Stimulated activated CD8-positive, alpha-beta memory T cell treated with anti-CD3 and anti-CD28 coated beads, Interleukin-2, amount 100 ng/mL, for 48 hours (primary cell): ENCODE measurements at regions not wholly inside any gene's neighbourhood (a gene's known extent, or its start where the extent isn't known, plus 50 kb on each side); places are given as distances from the start of the nearest gene placed in this dataset.

Experiments
- DNase-seq, 2 donors: peaks; one replicate each; pipeline ENCODE4 v3.0.0-alpha.2; 2020; ENCODE audit warnings: low read depth in 2 of 2

- no peak for DNase-seq
Observed at GRCh38 chr3:30114918-30115317, 491.5 kb upstream of the TGFBR2 start.

GRCh38 chr3:30122359-30122758 lies 484.0 kb upstream of the TGFBR2 start:
- no peak for DNase-seq

- DNase-seq = no peak
Observed at GRCh38 chr3:30123224-30123623, 483.2 kb upstream of the TGFBR2 start.

- DNase-seq = no peak
Observed at GRCh38 chr3:30123755-30124154, 482.6 kb upstream of the TGFBR2 start.

GRCh38 chr3:30124435-30125370 lies 481.7 kb upstream of the TGFBR2 start:
- DNase-seq = no peak

- DNase-seq = no peak
Observed at GRCh38 chr3:30129765-30130164, 476.6 kb upstream of the TGFBR2 start.

GRCh38 chr3:30130391-30130790 lies 476.0 kb upstream of the TGFBR2 start:
- no peak for DNase-seq

GRCh38 chr3:30131191-30131590 lies 475.2 kb upstream of the TGFBR2 start:
- DNase-seq = no peak

GRCh38 chr3:30135190-30135589 lies 471.2 kb upstream of the TGFBR2 start:
- no peak for DNase-seq

- no peak for DNase-seq
Observed at GRCh38 chr3:30139283-30139682, 467.1 kb upstream of the TGFBR2 start.

GRCh38 chr3:30140356-30141075 lies 465.9 kb upstream of the TGFBR2 start:
- no peak for DNase-seq

GRCh38 chr3:30141178-30141581 lies 465.2 kb upstream of the TGFBR2 start:
- no peak for DNase-seq

- DNase-seq = no peak
Observed at GRCh38 chr3:30141927-30142326, 464.5 kb upstream of the TGFBR2 start.

GRCh38 chr3:30142946-30143345 lies 463.5 kb upstream of the TGFBR2 start:
- DNase-seq = no peak

- no peak for DNase-seq
Observed at GRCh38 chr3:30145281-30145680, 461.1 kb upstream of the TGFBR2 start.

- no peak for DNase-seq
Observed at GRCh38 chr3:30146978-30147377, 459.4 kb upstream of the TGFBR2 start.

GRCh38 chr3:30154853-30155252 lies 451.5 kb upstream of the TGFBR2 start:
- DNase-seq = no peak

- DNase-seq = no peak
Observed at GRCh38 chr3:30155755-30156154, 450.6 kb upstream of the TGFBR2 start.

GRCh38 chr3:30156586-30157498 lies 449.6 kb upstream of the TGFBR2 start:
- DNase-seq = no peak

GRCh38 chr3:30161375-30161774 lies 445.0 kb upstream of the TGFBR2 start:
- no peak for DNase-seq

GRCh38 chr3:30162579-30162978 lies 443.8 kb upstream of the TGFBR2 start:
- no peak for DNase-seq

GRCh38 chr3:30166535-30166934 lies 439.9 kb upstream of the TGFBR2 start:
- no peak for DNase-seq
